ENCODE measurements at regions not wholly inside any gene's neighbourhood (a gene's known extent, or its start where the extent isn't known, plus 50 kb on each side); places are given as distances from the start of the nearest gene placed in this dataset.

DNA sequence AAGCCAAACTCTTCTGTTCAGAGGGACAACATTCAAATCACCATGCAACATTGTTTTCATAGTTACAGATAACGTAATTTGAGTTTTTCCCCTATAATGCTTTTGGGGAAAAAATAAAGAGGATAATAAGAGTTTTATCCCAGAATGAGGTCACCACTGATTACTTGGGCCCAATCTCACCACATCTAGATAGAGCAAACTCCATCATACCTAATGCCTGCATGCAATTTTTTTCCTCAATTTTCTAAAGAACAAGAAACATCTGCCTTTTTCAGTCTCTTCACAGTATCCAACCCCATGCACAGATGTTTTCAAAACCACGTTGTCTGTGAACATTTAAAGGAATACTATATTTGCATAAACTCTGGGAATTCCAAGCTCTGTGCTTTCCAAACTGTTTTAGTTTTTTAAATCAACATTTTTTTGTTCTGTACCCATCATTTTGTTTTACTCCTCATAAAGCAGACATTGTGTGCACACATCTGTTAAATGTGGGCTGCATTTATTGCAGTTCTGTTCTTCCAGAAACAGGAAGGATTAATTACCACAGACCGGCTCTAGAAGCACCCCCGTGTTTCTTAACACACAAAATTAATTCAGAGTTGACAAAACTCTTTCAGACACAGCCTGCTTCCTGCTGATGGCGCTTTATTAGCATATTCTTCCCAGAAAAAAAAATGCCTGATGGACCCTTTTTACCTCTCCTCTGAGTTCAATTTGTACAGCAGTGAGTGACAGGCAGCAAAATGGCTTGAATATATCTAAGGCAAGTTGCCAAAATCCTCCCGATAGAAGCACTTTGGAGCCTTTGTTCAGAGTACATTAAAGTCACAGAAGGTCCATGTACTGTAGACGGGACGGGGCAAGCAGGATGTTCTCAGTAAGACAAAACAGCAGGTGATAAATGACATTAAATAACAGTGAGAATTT lies 1171.9 kb downstream of the EFNB2 start:
- H3K4me3 ChIP-seq (ENCODE audit: low read length): no peak overlapping the region
- no peaks in the 10 kb centered on the region for H3K27me3 ChIP-seq (ENCODE audit: control insufficient read depth, insufficient read depth, low read length)
- no CpG with 5 or more reads among the region's 8 CpGs for WGBS (ENCODE audit: insufficient coverage, insufficient read length)
- H3K27ac ChIP-seq (ENCODE audit: low read length): no peak overlapping the region
- DNase-seq (ENCODE audit: low read depth, low spot score): no peak
- no peaks in the 10 kb centered on the region for H3K4me1 ChIP-seq (ENCODE audit: control insufficient read depth, insufficient read depth, low read length)
- H3K36me3 ChIP-seq (ENCODE audit: control insufficient read depth, insufficient read depth, low read length): no peaks in the 10 kb centered on the region
- no peaks in the 10 kb centered on the region for H3K9me3 ChIP-seq (ENCODE audit: control insufficient read depth, insufficient read depth, low read length)

DNA sequence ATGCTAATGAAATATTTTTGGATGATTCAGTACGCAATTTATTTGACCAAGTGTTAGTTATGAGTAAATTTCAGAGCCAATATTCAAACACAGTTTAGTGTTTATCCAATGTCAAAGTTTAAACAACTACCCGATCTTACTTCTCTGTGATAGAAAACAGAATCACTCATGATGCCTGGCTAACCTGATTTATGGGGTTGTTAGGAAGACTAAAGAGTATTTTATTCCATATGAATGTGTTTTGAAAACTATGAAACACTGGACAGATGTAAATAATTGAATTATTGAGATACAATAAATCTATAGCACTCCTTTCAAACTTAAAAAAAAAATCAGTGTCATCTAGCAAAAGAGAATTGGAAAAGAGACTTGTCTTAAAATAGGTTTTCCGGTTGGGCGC lies 1181.8 kb downstream of the EFNB2 start:
- WGBS (ENCODE audit: insufficient coverage, insufficient read length): no CpG with 5 or more reads among the region's 4 CpGs
- Histone ChIP-seq H3K4me3 (ENCODE audit: low read length) (no peak overlapping the region), H3K36me3 (ENCODE audit: control insufficient read depth, insufficient read depth, low read length) (no peaks in the 10 kb centered on the region), H3K27me3 (ENCODE audit: control insufficient read depth, insufficient read depth, low read length) (no peaks in the 10 kb centered on the region), H3K27ac (ENCODE audit: low read length) (no peak overlapping the region), H3K9me3 (ENCODE audit: control insufficient read depth, insufficient read depth, low read length) (no peaks in the 10 kb centered on the region), H3K4me1 (ENCODE audit: control insufficient read depth, insufficient read depth, low read length) (no peaks in the 10 kb centered on the region)
- DNase-seq (ENCODE audit: low read depth, low spot score): no peak

DNA sequence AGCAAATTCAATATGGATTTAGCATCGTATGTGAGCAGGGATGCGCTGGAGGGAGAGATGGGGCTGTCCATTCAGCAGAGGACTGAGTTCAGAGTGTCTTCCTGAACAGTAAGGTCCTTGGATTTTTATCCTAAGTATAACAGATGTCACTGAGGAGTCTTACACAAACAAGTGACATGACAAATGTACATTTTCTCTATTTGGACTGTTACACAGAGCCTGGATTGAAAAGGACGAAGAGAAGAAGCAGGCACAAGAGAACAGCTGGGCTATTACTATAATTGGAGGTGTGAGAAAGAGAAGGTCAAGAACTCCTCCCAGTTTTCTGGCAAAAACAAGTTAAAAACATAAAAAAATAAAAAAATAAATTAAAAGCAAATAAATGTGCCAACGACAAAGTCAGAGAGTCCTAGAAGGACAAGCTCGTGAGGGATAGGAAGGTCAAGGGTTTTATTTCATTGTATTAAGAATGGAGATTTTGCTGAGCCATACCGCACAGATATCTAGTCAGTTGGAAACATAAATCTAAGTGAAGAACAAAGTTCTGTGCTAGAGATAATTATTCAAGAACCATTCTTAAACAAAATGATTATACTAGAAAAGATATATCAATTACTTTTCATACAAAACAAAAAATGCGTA lies 1186.3 kb downstream of the EFNB2 start:
- Histone ChIP-seq H3K27me3 (ENCODE audit: control insufficient read depth, insufficient read depth, low read length) (no peaks in the 10 kb centered on the region), H3K27ac (ENCODE audit: low read length) (no peak overlapping the region), H3K36me3 (ENCODE audit: control insufficient read depth, insufficient read depth, low read length) (no peaks in the 10 kb centered on the region), H3K4me3 (ENCODE audit: low read length) (no peak overlapping the region), H3K9me3 (ENCODE audit: control insufficient read depth, insufficient read depth, low read length) (no peaks in the 10 kb centered on the region), H3K4me1 (ENCODE audit: control insufficient read depth, insufficient read depth, low read length) (no peaks in the 10 kb centered on the region)
- no CpG with 5 or more reads among the region's 7 CpGs for WGBS (ENCODE audit: insufficient coverage, insufficient read length)
- no peak for DNase-seq (ENCODE audit: low read depth, low spot score)

DNA sequence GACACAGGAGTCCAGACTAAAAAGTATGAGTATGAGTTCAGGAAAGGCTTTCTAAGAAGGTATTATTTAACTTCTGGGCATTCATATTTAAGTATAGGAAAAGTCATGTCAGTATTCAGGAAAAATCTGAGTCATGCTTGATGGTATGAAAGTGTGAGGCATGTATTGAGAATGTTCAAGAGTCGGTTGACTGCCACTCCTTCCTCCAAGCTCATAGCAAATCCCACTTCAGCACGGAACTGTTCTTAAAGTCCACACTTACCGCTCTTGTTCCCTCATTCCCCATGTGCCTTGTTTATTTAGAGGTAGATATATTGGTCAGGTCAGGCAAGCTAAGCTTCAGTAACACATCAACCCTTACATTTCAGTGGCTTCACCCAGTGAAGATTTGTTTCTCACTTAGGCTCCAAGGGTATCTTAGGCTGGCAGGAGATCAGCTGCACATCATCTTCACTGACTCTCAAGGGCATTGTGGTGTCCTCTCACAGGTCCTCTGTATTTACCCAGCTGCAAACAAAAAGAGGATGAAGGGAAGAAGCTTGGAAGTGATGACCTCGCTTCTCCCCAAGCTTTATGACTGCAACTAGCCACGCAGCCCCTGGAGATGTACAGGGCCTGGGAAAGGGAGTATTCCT lies 1189.2 kb downstream of the EFNB2 start:
- DNase-seq (ENCODE audit: low read depth, low spot score): no peak
- Histone ChIP-seq H3K27ac (ENCODE audit: low read length) (no peak overlapping the region), H3K27me3 (ENCODE audit: control insufficient read depth, insufficient read depth, low read length) (no peaks in the 10 kb centered on the region), H3K36me3 (ENCODE audit: control insufficient read depth, insufficient read depth, low read length) (no peaks in the 10 kb centered on the region), H3K9me3 (ENCODE audit: control insufficient read depth, insufficient read depth, low read length) (no peaks in the 10 kb centered on the region), H3K4me1 (ENCODE audit: control insufficient read depth, insufficient read depth, low read length) (no peaks in the 10 kb centered on the region), H3K4me3 (ENCODE audit: low read length) (no peak overlapping the region)
- no CpG with 5 or more reads among the region's 5 CpGs for WGBS (ENCODE audit: insufficient coverage, insufficient read length)

DNA sequence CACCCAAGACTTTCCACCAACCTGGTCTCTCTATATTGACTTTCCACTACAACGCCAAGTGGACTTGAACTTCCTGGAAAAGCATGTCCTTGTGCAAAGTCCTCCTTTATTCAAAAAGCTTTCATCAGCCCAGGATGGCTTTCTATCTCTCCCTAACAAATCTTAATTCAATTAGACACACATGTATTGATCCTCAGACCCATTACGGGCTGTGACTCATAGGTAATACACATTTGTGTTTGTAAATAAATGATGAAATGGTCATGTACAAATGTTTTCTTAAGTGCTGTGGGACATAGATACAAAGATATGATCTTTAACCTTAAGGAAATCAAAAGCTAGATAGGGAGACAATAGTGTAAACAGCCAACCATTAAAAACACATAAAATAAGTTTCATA lies 1189.7 kb downstream of the EFNB2 start:
- Histone ChIP-seq H3K9me3 (ENCODE audit: control insufficient read depth, insufficient read depth, low read length) (no peaks in the 10 kb centered on the region), H3K36me3 (ENCODE audit: control insufficient read depth, insufficient read depth, low read length) (no peaks in the 10 kb centered on the region), H3K27me3 (ENCODE audit: control insufficient read depth, insufficient read depth, low read length) (no peaks in the 10 kb centered on the region), H3K27ac (ENCODE audit: low read length) (no peak overlapping the region), H3K4me1 (ENCODE audit: control insufficient read depth, insufficient read depth, low read length) (no peaks in the 10 kb centered on the region), H3K4me3 (ENCODE audit: low read length) (no peak overlapping the region)
- DNase-seq (ENCODE audit: low read depth, low spot score): no peak
- WGBS (ENCODE audit: insufficient coverage, insufficient read length): no CpG with 5 or more reads among the region's 2 CpGs

DNA sequence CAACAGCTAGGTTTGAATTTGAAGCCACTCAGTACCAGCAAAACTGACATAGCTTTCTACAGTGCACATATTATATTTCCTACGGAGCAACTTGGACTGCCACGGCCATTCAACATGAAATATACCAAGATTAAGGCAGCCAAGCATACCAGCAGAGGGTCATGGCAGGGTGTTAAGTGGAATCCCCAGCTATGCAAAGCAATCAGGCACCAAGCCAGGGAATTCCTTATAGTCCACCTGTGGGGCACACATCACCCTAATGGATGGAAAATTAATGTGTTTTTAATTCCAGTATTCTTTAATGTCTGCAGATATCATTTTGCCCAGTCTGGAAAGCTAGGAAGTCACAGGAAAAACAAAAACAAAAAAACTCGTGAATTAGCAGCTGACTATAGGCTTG lies 1190.3 kb downstream of the EFNB2 start:
- no peak overlapping the region for H3K27ac ChIP-seq (ENCODE audit: low read length)
- H3K9me3 ChIP-seq (ENCODE audit: control insufficient read depth, insufficient read depth, low read length): no peaks in the 10 kb centered on the region
- WGBS (ENCODE audit: insufficient coverage, insufficient read length): no CpG with 5 or more reads among the region's 3 CpGs
- H3K36me3 ChIP-seq (ENCODE audit: control insufficient read depth, insufficient read depth, low read length): no peaks in the 10 kb centered on the region
- H3K27me3 ChIP-seq (ENCODE audit: control insufficient read depth, insufficient read depth, low read length): no peaks in the 10 kb centered on the region
- no peak for DNase-seq (ENCODE audit: low read depth, low spot score)
- no peaks in the 10 kb centered on the region for H3K4me1 ChIP-seq (ENCODE audit: control insufficient read depth, insufficient read depth, low read length)
- H3K4me3 ChIP-seq (ENCODE audit: low read length): no peak overlapping the region

DNA sequence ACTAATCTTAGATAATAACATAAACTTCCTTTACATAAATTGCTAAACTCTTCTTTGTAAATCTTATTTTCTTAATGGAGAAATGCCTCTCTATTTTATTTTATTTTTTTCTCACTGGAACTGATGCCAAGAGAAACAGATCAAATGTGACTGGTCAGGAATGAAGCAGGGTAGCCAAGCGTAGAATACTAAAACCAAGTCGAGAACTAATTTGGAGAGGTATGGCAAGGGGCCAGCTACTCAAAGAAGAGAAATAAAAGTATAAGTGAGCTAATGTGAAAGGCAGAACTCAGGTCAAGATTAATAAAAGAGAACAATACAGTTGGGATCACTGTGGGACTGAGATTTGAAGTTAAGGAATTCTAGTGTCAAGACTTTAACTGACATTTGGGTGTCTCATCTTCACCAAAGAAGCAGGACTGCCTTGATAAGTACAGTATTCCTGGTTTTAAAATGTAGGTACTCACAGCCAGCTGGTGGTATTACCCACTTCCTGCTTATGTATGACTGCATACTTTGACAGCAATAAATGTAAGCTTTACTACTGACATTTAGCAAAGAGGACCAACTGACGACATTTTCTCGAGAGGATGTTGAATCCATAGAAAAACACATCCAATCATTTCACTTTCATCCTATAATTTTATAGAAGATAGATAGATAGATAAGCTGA lies 1192.2 kb downstream of the EFNB2 start:
- WGBS (ENCODE audit: insufficient coverage, insufficient read length): no CpG with 5 or more reads among the region's 4 CpGs
- no peaks in the 10 kb centered on the region for H3K36me3 ChIP-seq (ENCODE audit: control insufficient read depth, insufficient read depth, low read length)
- no peak overlapping the region for H3K27ac ChIP-seq (ENCODE audit: low read length)
- no peaks in the 10 kb centered on the region for H3K27me3 ChIP-seq (ENCODE audit: control insufficient read depth, insufficient read depth, low read length)
- no peak for DNase-seq (ENCODE audit: low read depth, low spot score)
- no peak overlapping the region for H3K4me3 ChIP-seq (ENCODE audit: low read length)
- no peaks in the 10 kb centered on the region for H3K9me3 ChIP-seq (ENCODE audit: control insufficient read depth, insufficient read depth, low read length)
- H3K4me1 ChIP-seq (ENCODE audit: control insufficient read depth, insufficient read depth, low read length): no peaks in the 10 kb centered on the region

DNA sequence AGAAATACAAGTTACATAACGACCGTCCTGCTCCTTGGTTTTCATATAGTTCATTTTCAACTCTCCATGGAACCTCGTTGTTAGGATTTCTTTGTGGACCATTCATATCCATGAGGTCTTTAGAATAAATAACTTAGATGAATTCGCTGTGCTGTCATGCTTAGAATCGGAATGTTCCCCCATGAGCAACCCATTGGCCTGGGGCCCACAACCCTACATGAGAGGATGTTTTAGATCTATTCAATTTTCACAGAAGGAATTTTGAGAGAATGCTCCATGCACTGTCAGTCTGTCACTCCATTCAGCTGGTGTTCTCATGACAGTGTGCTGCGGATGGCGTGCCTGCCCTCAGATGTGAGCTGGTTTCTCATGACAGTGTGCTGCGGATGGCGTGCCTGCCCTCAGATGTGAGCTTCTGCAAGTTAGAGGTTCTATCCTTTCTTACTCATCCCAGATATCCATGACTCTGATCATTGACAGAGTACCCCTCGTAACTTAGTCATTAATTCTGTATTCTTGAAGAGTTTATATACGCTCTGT lies 1193.1 kb downstream of the EFNB2 start:
- Histone ChIP-seq H3K4me1 (ENCODE audit: control insufficient read depth, insufficient read depth, low read length) (no peaks in the 10 kb centered on the region), H3K4me3 (ENCODE audit: low read length) (no peak overlapping the region), H3K27me3 (ENCODE audit: control insufficient read depth, insufficient read depth, low read length) (no peaks in the 10 kb centered on the region), H3K9me3 (ENCODE audit: control insufficient read depth, insufficient read depth, low read length) (no peaks in the 10 kb centered on the region), H3K27ac (ENCODE audit: low read length) (no peak overlapping the region), H3K36me3 (ENCODE audit: control insufficient read depth, insufficient read depth, low read length) (no peaks in the 10 kb centered on the region)
- no peak for DNase-seq (ENCODE audit: low read depth, low spot score)
- WGBS (ENCODE audit: insufficient coverage, insufficient read length): no CpG with 5 or more reads among the region's 11 CpGs

DNA sequence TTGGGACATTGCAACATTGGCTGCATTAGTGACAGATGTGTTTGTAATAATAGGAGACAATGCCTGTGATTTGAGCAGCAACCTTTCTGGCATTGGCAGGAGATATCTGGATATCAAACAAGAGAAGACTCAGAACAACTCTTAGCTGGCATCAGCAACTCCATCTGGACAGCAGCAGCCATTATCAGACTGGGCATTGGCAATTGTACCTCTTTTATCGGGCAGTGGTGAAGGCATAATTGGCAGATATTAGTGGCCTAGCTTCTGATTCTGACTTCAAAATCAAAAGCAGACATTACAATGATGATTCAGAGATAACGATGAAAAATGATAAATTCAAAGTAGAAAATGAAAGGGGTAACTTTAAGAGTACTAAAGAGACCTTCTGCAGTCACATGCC lies 1193.7 kb downstream of the EFNB2 start:
- H3K4me1 ChIP-seq (ENCODE audit: control insufficient read depth, insufficient read depth, low read length): peaks cover 1% of the 10 kb centered on the region; the same call in 1 of the 2 replicates
- no peak for DNase-seq (ENCODE audit: low read depth, low spot score)
- WGBS (ENCODE audit: insufficient coverage, insufficient read length): no CpG with 5 or more reads among the region's 2 CpGs
- H3K27me3 ChIP-seq (ENCODE audit: control insufficient read depth, insufficient read depth, low read length): no peaks in the 10 kb centered on the region
- H3K36me3 ChIP-seq (ENCODE audit: control insufficient read depth, insufficient read depth, low read length): no peaks in the 10 kb centered on the region
- no peaks in the 10 kb centered on the region for H3K9me3 ChIP-seq (ENCODE audit: control insufficient read depth, insufficient read depth, low read length)
- no peak overlapping the region for H3K4me3 ChIP-seq (ENCODE audit: low read length)
- H3K27ac ChIP-seq (ENCODE audit: low read length): no peak overlapping the region

DNA sequence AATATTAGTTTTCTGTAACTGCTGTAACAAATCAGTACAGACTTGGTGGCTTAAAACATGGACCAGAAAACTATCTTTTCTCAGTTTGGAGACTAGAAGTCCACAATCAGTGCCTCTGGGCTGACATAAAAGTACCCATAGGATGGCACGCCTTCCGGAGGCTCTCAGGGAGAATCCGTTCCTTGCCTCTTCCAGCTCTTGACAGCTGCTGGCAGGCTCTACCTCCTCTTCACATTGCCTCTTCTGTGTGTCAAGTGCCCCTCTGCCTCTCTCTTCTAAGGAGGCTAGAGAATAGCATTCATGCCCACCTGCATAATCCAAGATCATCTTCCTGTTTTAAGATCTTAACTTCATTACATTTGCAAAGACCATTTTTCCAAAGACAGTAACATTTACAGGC lies 1194.2 kb downstream of the EFNB2 start:
- Histone ChIP-seq H3K4me3 (ENCODE audit: low read length) (no peak overlapping the region), H3K9me3 (ENCODE audit: control insufficient read depth, insufficient read depth, low read length) (no peaks in the 10 kb centered on the region), H3K27me3 (ENCODE audit: control insufficient read depth, insufficient read depth, low read length) (no peaks in the 10 kb centered on the region), H3K36me3 (ENCODE audit: control insufficient read depth, insufficient read depth, low read length) (no peaks in the 10 kb centered on the region), H3K4me1 (ENCODE audit: control insufficient read depth, insufficient read depth, low read length) (peaks cover 1% of the 10 kb centered on the region; the same call in 1 of the 2 replicates), H3K27ac (ENCODE audit: low read length) (no peak overlapping the region)
- DNase-seq (ENCODE audit: low read depth, low spot score): no peak
- WGBS (ENCODE audit: insufficient coverage, insufficient read length): no CpG with 5 or more reads among the region's 3 CpGs

Measured in iPS DF 6.9 (cell line).